Adrenal gland (tissue), 9 donors: ENCODE measurements at regions not wholly inside any gene's neighbourhood (a gene's known extent, or its start where the extent isn't known, plus 50 kb on each side); places are given as distances from the start of the nearest gene placed in this dataset.

ENCODE experiments used
- DNase-seq, 7 donors: peaks; one replicate each; pipeline ENCODE4 v3.0.0-alpha.2; 2019 to 2020
- H3K27ac ChIP-seq, 5 donors: fragments of 200-600 bp; sonication (generic) in 4 of 5; 1 replicate in 3 of 5; 2 replicates in 2 of 5; pipeline versions ENCODE4 v1.5.1 to v1.8.0; 2016 to 2020; ENCODE audit warnings: mild to moderate bottlenecking in 1 of 5
- H3K27me3 ChIP-seq: fragments of 200-600 bp; 2 replicates; pipeline ENCODE4 v1.8.0; 2021
- H3K36me3 ChIP-seq, 2 donors: fragments of 200-600 bp; replicated peaks in 1 of 2; 1 replicate in 1 of 2; 2 replicates in 1 of 2; pipeline versions ENCODE4 v1.5.1 to v1.8.0; 2018 to 2022
- H3K4me1 ChIP-seq, 2 donors: fragments of 200-600 bp; replicated peaks in 1 of 2; 1 replicate in 1 of 2; 2 replicates in 1 of 2; pipeline versions ENCODE4 v1.5.1 to v1.8.0; 2018 to 2021
- H3K4me3 ChIP-seq, 4 donors: fragments of 200-600 bp; sonication (generic) in 3 of 4; one replicate each; pipeline ENCODE4 v1.5.1; 2016 to 2018
- H3K9me3 ChIP-seq, 3 donors: fragments of 200-600 bp; sonication (generic) in 1 of 3; replicated peaks in 1 of 3; 1 replicate in 2 of 3; 2 replicates in 1 of 3; pipeline versions ENCODE4 v1.5.1 to v1.8.0; 2016 to 2021
- CTCF ChIP-seq, 6 experiments: fragments of 450-650 bp in 4 of 6; fragments of 200-600 bp in 2 of 6; sonication (generic) in 1 of 6; IDR thresholded peaks; 1 replicate in 5 of 6; 2 replicates in 1 of 6; pipeline versions ENCODE4 v1.5.1 to v1.8.0; 2016 to 2021; ENCODE audit warnings: antibody characterized with exemption in 6 of 6, mild to moderate bottlenecking in 2 of 6, moderate library complexity in 1 of 6
- POLR2A ChIP-seq, 2 donors: fragments of 450-650 bp; IDR thresholded peaks; one replicate each; pipeline ENCODE4 v1.6.1; 2017; ENCODE audit warnings: antibody characterized with exemption in 2 of 2, mild to moderate bottlenecking in 2 of 2, moderate library complexity in 1 of 2
- WGBS, 4 donors: extraction: QIAGEN DNeasy Blood & Tissue Kit in 2 of 4; methylation state at CpG; one replicate each; pipeline versions ENCODE4 v1.1.5 to v1.1.7; 2013 to 2017; 5-methylcytosine and 5-hydroxymethylcytosine counted together
- intact Hi-C, 2 donors: fragments of 100-400 bp; cut with DNase I; formaldehyde crosslinking; loops; one replicate each; pipeline versions ENCODE4 v1.14.1 to v1.15.0; 2022 to 2023
- donor health status: healthy with polysubstance abuse.
- donor health status: Bipolar disorder and iron deficiency.
- donor health status: DM: yes; HTN: yes; CAD: no.
- donor health status: DM: no; HTN: no; CAD: no.
- donor health status: DM: no; HTN: no; CAD: no.

- Histone ChIP-seq H3K27me3 (no peaks in the 10 kb centered on the region), H3K27ac (no peak overlapping the region), H3K9me3 (no peaks in the 10 kb centered on the region), H3K4me1 (no peaks in the 10 kb centered on the region), H3K4me3 (no peak overlapping the region), H3K36me3 (no peaks in the 10 kb centered on the region)
- no peak for DNase-seq
- 75 to 85% (median 79%) methylated on average over 3 of the region's 3 CpGs for WGBS, 4 donors
- TF ChIP-seq CTCF (IDR thresholded peaks at IDR 0.05) (no peak), POLR2A (IDR thresholded peaks at IDR 0.05) (no peak)
- intact Hi-C loops = no loop called here
Measured at GRCh38 chr3:34864011-34864410, 775.3 kb upstream of the ARPP21 start.

DNA sequence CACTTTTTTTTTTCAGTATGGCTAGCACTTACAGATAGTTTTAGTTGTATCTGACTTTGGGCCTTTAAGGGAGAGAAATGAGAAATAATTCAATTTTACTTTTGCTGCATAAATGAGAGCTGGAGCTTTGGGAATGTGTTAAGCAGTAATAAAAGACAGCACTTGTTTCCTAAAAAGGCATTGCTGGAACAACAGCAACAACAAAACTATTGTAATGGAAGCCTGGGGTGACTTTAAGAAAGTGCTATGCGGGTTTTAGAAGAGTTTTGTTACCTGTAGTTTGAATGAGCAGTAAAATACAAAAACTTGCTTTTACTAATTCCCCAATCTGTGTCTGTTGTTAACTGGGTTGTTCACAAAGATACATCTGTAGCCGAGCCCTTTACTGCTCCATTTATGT is 774.0 kb upstream of the ARPP21 start:
- TF ChIP-seq CTCF (IDR thresholded peaks at IDR 0.05) (no peak), POLR2A (IDR thresholded peaks at IDR 0.05) (no peak)
- H3K36me3 ChIP-seq = no peaks in the 10 kb centered on the region
- no peak for DNase-seq
- H3K9me3 ChIP-seq = no peaks in the 10 kb centered on the region
- WGBS, 4 donors = 73 to 100% (median 89%) methylated on average over 2 of the region's 2 CpGs
- no peak overlapping the region for H3K4me3 ChIP-seq
- intact Hi-C loops = no loop called here
- H3K27ac ChIP-seq = no peak overlapping the region
- no peaks in the 10 kb centered on the region for H3K27me3 ChIP-seq
- H3K4me1 ChIP-seq = no peaks in the 10 kb centered on the region

DNA sequence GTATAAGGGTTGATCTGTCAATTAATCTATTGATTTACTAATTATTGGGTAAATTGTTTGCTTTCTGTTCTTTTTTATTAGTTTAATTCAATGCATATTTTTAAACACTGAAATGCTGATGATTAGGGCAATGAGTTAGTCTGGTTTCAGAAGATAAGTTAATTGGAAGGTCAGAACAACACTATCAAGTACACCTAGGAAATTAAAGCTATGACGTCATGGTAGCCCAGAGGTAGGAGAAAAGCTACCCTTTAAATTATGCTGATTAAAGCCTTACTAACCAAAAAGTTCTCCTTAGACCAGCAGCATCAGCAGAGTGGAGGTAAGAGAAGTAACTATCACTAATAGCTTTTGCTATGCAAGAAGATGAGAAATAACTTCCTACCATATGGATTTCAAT is 770.4 kb upstream of the ARPP21 start:
- intact Hi-C loops = no loop called here
- WGBS, 4 donors = 59 to 72% (median 64%) methylated on average over 1 of the region's 1 CpG
- TF ChIP-seq CTCF (IDR thresholded peaks at IDR 0.05) (no peak), POLR2A (IDR thresholded peaks at IDR 0.05) (no peak)
- Histone ChIP-seq H3K36me3 (no peaks in the 10 kb centered on the region), H3K4me3 (no peak overlapping the region), H3K27ac (no peak overlapping the region), H3K27me3 (no peaks in the 10 kb centered on the region), H3K4me1 (no peaks in the 10 kb centered on the region), H3K9me3 (no peaks in the 10 kb centered on the region)
- no peak for DNase-seq

DNA sequence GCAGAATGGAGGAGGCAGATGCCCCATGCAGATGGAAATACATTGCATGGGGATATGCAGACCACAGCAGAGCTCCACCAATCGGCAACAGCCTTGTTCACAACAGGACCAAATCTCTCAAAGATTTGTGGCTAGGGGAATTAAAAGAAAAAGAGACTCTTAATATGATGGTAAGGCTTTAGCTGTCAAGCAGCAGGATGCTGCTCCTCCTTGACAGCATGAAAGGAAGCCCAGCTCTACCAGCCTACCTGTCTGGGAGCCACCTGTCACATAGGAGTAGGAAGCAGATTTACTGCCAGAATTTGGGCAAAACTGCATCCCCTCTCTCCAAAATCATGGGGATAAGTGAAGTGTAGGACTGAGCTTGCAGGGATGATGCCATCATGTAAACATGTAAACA is 769.6 kb upstream of the ARPP21 start:
- H3K9me3 ChIP-seq = no peaks in the 10 kb centered on the region
- no peak for TF ChIP-seq POLR2A (IDR thresholded peaks at IDR 0.05)
- TF ChIP-seq CTCF (IDR thresholded peaks at IDR 0.05) = no peak
- no peak overlapping the region for H3K4me3 ChIP-seq
- no peaks in the 10 kb centered on the region for H3K36me3 ChIP-seq
- WGBS, 4 donors = 72 to 83% (median 82%) methylated on average over 1 of the region's 1 CpG
- DNase-seq = no peak
- H3K4me1 ChIP-seq = no peaks in the 10 kb centered on the region
- H3K27ac ChIP-seq = no peak overlapping the region
- no peaks in the 10 kb centered on the region for H3K27me3 ChIP-seq
- intact Hi-C loops = no loop called here
